C4-2B (cell line): ENCODE measurements at regions not wholly inside any gene's neighbourhood (a gene's known extent, or its start where the extent isn't known, plus 50 kb on each side); places are given as distances from the start of the nearest gene placed in this dataset.

Experiments
- H3K27ac ChIP-seq: fragments of 450-650 bp; 2 replicates; pipeline ENCODE4 v1.5.1; 2017
- ZFX ChIP-seq: fragments of 450-650 bp; IDR thresholded peaks from 2 replicates; pipeline ENCODE4 v1.6.1; 2017
- TF ChIP-seq, protein P1 (sequence below): fragments of 450-650 bp; conservative IDR thresholded peaks from 2 replicates; pipeline ENCODE4 v1.5.1; 2017; ENCODE audit warnings: mild to moderate bottlenecking

DNA sequence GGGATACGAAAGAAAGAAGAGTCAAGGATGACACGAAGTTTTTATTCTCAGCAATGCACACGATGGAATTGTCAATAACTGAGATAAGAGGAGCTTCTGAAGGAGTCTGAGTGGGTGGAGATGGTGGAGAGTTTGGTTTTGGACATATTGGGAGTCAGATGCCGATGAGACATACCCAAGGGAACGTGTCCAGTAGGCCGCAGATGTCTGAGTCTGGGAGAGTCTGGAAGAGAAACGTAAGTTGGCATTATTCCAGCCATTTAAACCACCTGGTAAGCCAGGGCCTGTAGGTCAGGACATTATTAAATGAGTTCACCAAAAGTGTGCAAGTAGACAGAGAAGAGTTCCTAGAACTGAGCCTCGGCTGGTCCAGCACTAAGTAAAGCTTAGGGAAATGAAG, 478.3 kb upstream of the CDH5 start:
- H3K27ac ChIP-seq, result no peak overlapping the region
- TF ChIP-seq ZFX, result no peak
- TF ChIP-seq, protein P1, sequence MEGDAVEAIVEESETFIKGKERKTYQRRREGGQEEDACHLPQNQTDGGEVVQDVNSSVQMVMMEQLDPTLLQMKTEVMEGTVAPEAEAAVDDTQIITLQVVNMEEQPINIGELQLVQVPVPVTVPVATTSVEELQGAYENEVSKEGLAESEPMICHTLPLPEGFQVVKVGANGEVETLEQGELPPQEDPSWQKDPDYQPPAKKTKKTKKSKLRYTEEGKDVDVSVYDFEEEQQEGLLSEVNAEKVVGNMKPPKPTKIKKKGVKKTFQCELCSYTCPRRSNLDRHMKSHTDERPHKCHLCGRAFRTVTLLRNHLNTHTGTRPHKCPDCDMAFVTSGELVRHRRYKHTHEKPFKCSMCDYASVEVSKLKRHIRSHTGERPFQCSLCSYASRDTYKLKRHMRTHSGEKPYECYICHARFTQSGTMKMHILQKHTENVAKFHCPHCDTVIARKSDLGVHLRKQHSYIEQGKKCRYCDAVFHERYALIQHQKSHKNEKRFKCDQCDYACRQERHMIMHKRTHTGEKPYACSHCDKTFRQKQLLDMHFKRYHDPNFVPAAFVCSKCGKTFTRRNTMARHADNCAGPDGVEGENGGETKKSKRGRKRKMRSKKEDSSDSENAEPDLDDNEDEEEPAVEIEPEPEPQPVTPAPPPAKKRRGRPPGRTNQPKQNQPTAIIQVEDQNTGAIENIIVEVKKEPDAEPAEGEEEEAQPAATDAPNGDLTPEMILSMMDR, result no peak

GRCh38 chr16:65884018-65884417, 482.5 kb upstream of the CDH5 start:
- H3K27ac ChIP-seq, result no peak overlapping the region
- TF ChIP-seq, protein P1, result no peak
- TF ChIP-seq ZFX, result no peak

GRCh38 chr16:65878347-65878746, 488.1 kb upstream of the CDH5 start:
- TF ChIP-seq, protein P1, result no peak
- no peak for TF ChIP-seq ZFX
- H3K27ac ChIP-seq, result no peak overlapping the region

- no peak for TF ChIP-seq ZFX
- TF ChIP-seq, protein P1, result no peak
- H3K27ac ChIP-seq, result no peak overlapping the region
These were observed 489.9 kb upstream of the CDH5 start for GRCh38 chr16:65876624-65877023.

- H3K27ac ChIP-seq, result no peak overlapping the region
- TF ChIP-seq, protein P1, result no peak
- no peak for TF ChIP-seq ZFX
These were observed 490.5 kb upstream of the CDH5 start for GRCh38 chr16:65876056-65876408.

GRCh38 chr16:65875381-65876055, 491.0 kb upstream of the CDH5 start:
- no peak overlapping the region for H3K27ac ChIP-seq
- TF ChIP-seq, protein P1, result no peak
- TF ChIP-seq ZFX, result no peak

GRCh38 chr16:65869261-65869660, 497.2 kb upstream of the CDH5 start:
- TF ChIP-seq, protein P1, result no peak
- no peak for TF ChIP-seq ZFX
- no peak overlapping the region for H3K27ac ChIP-seq
